Neuronal stem cell (in vitro differentiated cells): ENCODE measurements at regions not wholly inside any gene's neighbourhood (a gene's known extent, or its start where the extent isn't known, plus 50 kb on each side); places are given as distances from the start of the nearest gene placed in this dataset.
A peak's percentile ranks its signal among the peaks of the same experiment; 100 is the strongest.

Experiments used
- DNase-seq: peaks from one replicate; pipeline ENCODE4 v3.0.0-alpha.2; 2013; ENCODE audit warnings: low spot score
- H2AFZ ChIP-seq: one replicate; pipeline ENCODE4 v1.6.1; 2013; ENCODE audit warnings: mild to moderate bottlenecking, low read length, inconsistent platforms
- H2AK5ac ChIP-seq: 2 replicates; pipeline ENCODE4 v1.6.1; 2013; ENCODE audit warnings: low read depth, mild to moderate bottlenecking, inconsistent platforms, low read length, moderate library complexity, mixed read lengths
- H2BK120ac ChIP-seq: 2 replicates; pipeline ENCODE4 v1.6.1; 2013; ENCODE audit warnings: low read depth, mild to moderate bottlenecking, inconsistent platforms, low read length, moderate library complexity, mixed read lengths
- H2BK12ac ChIP-seq: one replicate; pipeline ENCODE4 v1.6.1; 2013; ENCODE audit warnings: low read length, inconsistent platforms
- H2BK15ac ChIP-seq: 2 replicates; pipeline ENCODE4 v1.6.1; 2013; ENCODE audit warnings: mild to moderate bottlenecking, low read length, inconsistent platforms, mixed read lengths
- H2BK5ac ChIP-seq: one replicate; pipeline ENCODE4 v1.6.1; 2013; ENCODE audit warnings: inconsistent platforms, mild to moderate bottlenecking, low read length, moderate library complexity
- H3K14ac ChIP-seq: one replicate; pipeline ENCODE4 v1.6.1; 2013; ENCODE audit warnings: low read length, inconsistent platforms
- H3K18ac ChIP-seq: 2 replicates; pipeline ENCODE4 v1.6.1; 2013; ENCODE audit warnings: low read length, inconsistent platforms
- H3K23ac ChIP-seq: 2 replicates; pipeline ENCODE4 v1.6.1; 2013; ENCODE audit warnings: low read depth, mild to moderate bottlenecking, mixed read lengths, low read length, inconsistent platforms; ENCODE audit not compliant: poor library complexity
- H3K27ac ChIP-seq: replicated peaks from 3 replicates; pipeline ENCODE4 v1.5.1; 2013; ENCODE audit warnings: low read length, inconsistent platforms
- H3K27me3 ChIP-seq, 3 experiments: 2 replicates each; pipeline ENCODE4 v1.6.1; 2013; ENCODE audit warnings: low read length in 3 of 3, mild to moderate bottlenecking in 2 of 3, inconsistent platforms in 1 of 3, low read depth in 1 of 3, mixed read lengths in 1 of 3, moderate library complexity in 1 of 3; ENCODE audit not compliant: control insufficient read depth in 3 of 3, insufficient read depth in 3 of 3
- H3K36me3 ChIP-seq, 2 donors: replicated peaks in 1 of 2; 2 replicates each; pipeline ENCODE4 v1.6.1; 2013; ENCODE audit warnings: low read length in 2 of 2; ENCODE audit not compliant: control insufficient read depth in 2 of 2, insufficient read depth in 2 of 2
- H3K4ac ChIP-seq: 2 replicates; pipeline ENCODE4 v1.6.1; 2013; ENCODE audit warnings: inconsistent platforms, mild to moderate bottlenecking, low read length, moderate library complexity
- H3K4me1 ChIP-seq, 2 donors: 1 replicate in 1 of 2; 2 replicates in 1 of 2; pipeline ENCODE4 v1.6.1; 2013; ENCODE audit warnings: low read length in 2 of 2, low read depth in 1 of 2; ENCODE audit not compliant: control insufficient read depth in 2 of 2, insufficient read depth in 1 of 2
- H3K4me2 ChIP-seq: one replicate; pipeline ENCODE4 v1.6.1; 2013; ENCODE audit warnings: mild to moderate bottlenecking, low read length, inconsistent platforms; ENCODE audit not compliant: insufficient read depth, poor library complexity, severe bottlenecking
- H3K4me3 ChIP-seq, 2 donors: 2 replicates each; pipeline ENCODE4 v1.5.1; 2013; ENCODE audit warnings: low read length in 2 of 2, mild to moderate bottlenecking in 2 of 2, inconsistent platforms in 1 of 2, moderate library complexity in 1 of 2
- H3K79me1 ChIP-seq: one replicate; pipeline ENCODE4 v1.6.1; 2013; ENCODE audit warnings: low read depth, mild to moderate bottlenecking, inconsistent platforms, low read length, moderate library complexity
- H3K9ac ChIP-seq: one replicate; pipeline ENCODE4 v1.6.1; 2013; ENCODE audit warnings: mild to moderate bottlenecking, low read depth, low read length, inconsistent platforms; ENCODE audit not compliant: poor library complexity
- H3K9me3 ChIP-seq, 2 donors: replicated peaks in 1 of 2; 2 replicates each; pipeline versions ENCODE3 to v1.6.1; 2013; ENCODE audit warnings: low read length in 2 of 2, mild to moderate bottlenecking in 2 of 2, inconsistent platforms in 1 of 2, low read depth in 1 of 2, mixed read lengths in 1 of 2, moderate library complexity in 1 of 2; ENCODE audit not compliant: control insufficient read depth in 2 of 2, insufficient read depth in 1 of 2
- H4K8ac ChIP-seq: one replicate; pipeline ENCODE4 v1.6.1; 2013; ENCODE audit warnings: low read depth, mild to moderate bottlenecking, inconsistent platforms, low read length, moderate library complexity
- H4K91ac ChIP-seq: one replicate; pipeline ENCODE4 v1.6.1; 2013; ENCODE audit warnings: low read length, low read depth, mild to moderate bottlenecking, inconsistent platforms; ENCODE audit not compliant: poor library complexity
- WGBS, 2 donors: extraction: QIAGEN DNeasy Blood & Tissue Kit; methylation state at CpG; one replicate each; pipeline ENCODE4 v1.1.7; 2013; ENCODE audit warnings: missing lambda C conversion rate in 2 of 2, mixed read lengths in 1 of 2; ENCODE audit not compliant: insufficient read length in 2 of 2, insufficient replicate concordance in 1 of 2; ENCODE audit errors: extremely low coverage in 2 of 2; 5-methylcytosine and 5-hydroxymethylcytosine counted together

DNA sequence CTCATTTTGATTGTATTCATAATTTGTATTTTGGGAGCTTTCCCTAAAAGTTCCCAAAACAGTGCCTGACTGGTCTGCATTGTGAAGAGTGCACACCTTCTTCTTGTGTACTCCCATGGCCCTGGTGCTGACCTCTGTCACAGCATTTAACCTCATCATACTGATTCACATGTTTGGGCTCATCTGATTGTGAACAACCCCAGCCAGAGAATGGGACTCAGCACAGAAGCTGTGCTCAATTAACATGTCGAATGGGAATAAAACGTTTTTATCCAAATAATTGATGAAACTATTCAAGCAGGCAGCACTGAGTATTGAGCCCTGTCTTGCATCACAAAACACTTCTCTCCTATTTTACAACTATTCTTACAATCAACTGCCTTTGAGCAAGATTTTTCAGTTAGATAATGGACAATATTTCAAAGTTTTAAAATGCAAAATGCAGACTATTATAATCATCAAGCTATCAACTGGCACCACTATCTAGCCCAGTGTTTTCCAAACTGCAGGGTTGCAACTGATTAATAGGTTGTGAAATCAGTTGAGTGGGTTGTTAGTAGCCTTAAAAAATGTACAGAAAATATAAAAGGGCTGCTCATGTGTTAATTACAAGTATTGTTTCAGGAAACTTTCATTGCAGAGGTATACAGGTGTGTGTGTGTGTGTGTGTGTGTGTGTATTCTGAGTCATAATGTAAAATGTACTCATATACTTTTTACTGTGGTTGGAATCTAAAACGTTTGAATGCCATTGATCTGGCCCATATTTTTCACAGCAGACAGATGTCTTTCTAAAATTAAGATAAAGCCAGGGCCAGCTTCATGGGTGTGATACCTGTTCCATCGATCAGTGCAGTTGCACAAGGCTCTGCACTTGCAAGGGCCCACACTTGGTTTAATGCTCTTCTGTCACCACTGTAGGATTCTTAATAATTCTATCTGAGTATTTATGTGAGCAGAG lies 190.5 kb downstream of the PIK3R1 start:
- H3K4me1 ChIP-seq, result peaks cover 3 to 14% of the 10 kb centered on the region in 2 donors
- no peak overlapping the region for H3K4ac ChIP-seq
- no peaks in the 10 kb centered on the region for H3K27me3 ChIP-seq
- no peak overlapping the region for H3K14ac ChIP-seq
- H3K79me1 ChIP-seq, result no peaks in the 10 kb centered on the region
- H4K8ac ChIP-seq, result no peak overlapping the region
- H3K4me3 ChIP-seq, result no peak overlapping the region
- H3K23ac ChIP-seq, result no peak overlapping the region
- no peaks in the 10 kb centered on the region for H3K9me3 ChIP-seq
- no peaks in the 10 kb centered on the region for H3K36me3 ChIP-seq
- no peak for DNase-seq
- H2AFZ ChIP-seq, result peak overlapping the region; percentile 88
- H3K27ac ChIP-seq, result no peak overlapping the region
- WGBS, 2 donors, result no CpG with 5 or more reads among the region's 4 CpGs
- no peak overlapping the region for H3K4me2 ChIP-seq
- no peak overlapping the region for H2AK5ac ChIP-seq
- H2BK12ac ChIP-seq, result no peak overlapping the region
- no peak overlapping the region for H3K9ac ChIP-seq
- H3K18ac ChIP-seq, result no peak overlapping the region
- H2BK120ac ChIP-seq, result no peak overlapping the region
- H2BK15ac ChIP-seq, result peak overlapping the region; percentile 79
- H2BK5ac ChIP-seq, result peak overlapping the region; percentile 75
- H4K91ac ChIP-seq, result no peak overlapping the region

DNA sequence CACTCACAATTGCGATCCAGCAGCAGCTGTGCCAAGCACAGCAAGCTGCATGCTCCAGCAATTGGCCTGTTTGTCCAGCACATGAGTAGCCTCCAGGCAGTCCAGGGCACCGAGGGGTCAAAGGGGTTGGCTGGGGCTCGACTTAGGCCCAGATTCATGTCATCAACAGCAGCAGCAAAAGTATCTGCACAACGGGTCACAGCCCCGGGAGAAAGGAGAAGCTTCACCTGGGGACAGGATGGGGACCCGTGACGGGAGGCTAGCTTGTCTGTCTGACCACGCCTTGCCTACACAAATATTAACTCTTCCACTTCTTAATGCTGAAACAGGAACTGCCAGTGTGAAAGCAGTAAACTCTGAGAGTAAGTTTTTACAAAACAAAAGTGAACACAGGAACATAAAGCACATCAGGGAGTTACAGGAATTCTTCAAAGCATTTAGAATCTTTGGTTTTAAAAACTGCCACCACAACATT lies 191.2 kb downstream of the PIK3R1 start:
- DNase-seq, result no peak

DNA sequence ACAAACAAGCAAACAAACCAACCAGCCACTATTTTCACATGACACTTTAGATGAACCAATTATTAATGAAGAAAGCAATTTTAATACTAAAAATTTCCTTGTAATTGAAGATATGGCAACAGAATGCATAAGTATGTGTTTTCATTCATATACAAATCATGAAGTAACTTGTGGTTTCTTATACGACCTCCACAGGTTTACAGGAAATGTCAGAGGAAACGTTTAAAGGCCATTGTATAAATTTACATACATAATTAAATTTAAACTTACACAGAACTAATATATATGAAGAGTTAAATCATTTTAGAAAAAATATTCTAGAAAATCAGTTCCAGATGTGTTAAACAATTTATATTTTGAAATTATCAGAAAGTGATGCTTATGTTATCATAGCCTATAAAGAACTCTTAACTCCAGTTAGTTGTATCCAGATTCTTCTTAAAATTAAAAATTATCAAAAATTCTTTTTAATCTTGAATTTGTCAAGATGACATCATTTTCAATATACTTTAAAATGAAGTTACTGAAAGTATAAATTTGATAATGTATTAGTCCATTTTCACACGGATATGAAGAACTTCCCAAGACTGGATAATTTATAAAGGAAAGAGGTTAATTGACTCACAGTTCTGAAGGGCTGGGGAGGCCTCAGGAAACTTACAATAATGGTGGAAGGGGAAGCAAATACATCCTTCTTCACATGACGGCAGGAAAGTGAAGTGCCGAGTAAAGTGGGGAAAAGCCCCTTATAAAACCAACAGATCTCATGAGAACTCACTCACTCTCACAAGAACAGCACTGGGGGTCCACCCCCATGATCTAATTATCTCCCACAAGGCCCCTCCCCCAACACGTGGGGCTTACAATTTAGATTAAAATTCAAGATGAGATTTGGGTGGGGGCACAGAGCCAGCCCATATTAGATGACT lies 192.0 kb downstream of the PIK3R1 start:
- H3K36me3 ChIP-seq, result no peaks in the 10 kb centered on the region
- H3K9ac ChIP-seq, result no peak overlapping the region
- H3K18ac ChIP-seq, result no peak overlapping the region
- no peak overlapping the region for H2BK15ac ChIP-seq
- H2AK5ac ChIP-seq, result no peak overlapping the region
- H4K8ac ChIP-seq, result no peak overlapping the region
- peaks cover 3 to 14% of the 10 kb centered on the region in 2 donors for H3K4me1 ChIP-seq
- no peak overlapping the region for H4K91ac ChIP-seq
- no peak for DNase-seq
- no peak overlapping the region for H3K4ac ChIP-seq
- H3K9me3 ChIP-seq, result no peaks in the 10 kb centered on the region
- no peak overlapping the region for H3K27ac ChIP-seq
- H3K23ac ChIP-seq, result no peak overlapping the region
- no peaks in the 10 kb centered on the region for H3K27me3 ChIP-seq
- H3K4me3 ChIP-seq, result no peak overlapping the region
- no peak overlapping the region for H2BK12ac ChIP-seq
- WGBS, 2 donors, result no CpG with 5 or more reads among the region's 6 CpGs
- no peak overlapping the region for H3K4me2 ChIP-seq
- H2BK5ac ChIP-seq, result no peak overlapping the region
- no peak overlapping the region for H2BK120ac ChIP-seq
- no peaks in the 10 kb centered on the region for H3K79me1 ChIP-seq
- H2AFZ ChIP-seq, result no peak overlapping the region
- H3K14ac ChIP-seq, result no peak overlapping the region

More for the DNA sequence above, 191.2 kb downstream of the PIK3R1 start:
- H2BK12ac ChIP-seq, result peak overlapping the region; percentile 93
- no peak overlapping the region for H3K14ac ChIP-seq
- peak overlapping the region in 1 of 2 donors; percentile 28 for H3K4me3 ChIP-seq
- H3K4ac ChIP-seq, result no peak overlapping the region
- H2BK120ac ChIP-seq, result no peak overlapping the region
- H3K9me3 ChIP-seq, result no peaks in the 10 kb centered on the region
- no peak overlapping the region for H2AK5ac ChIP-seq
- no peak overlapping the region for H4K8ac ChIP-seq
- H4K91ac ChIP-seq, result no peak overlapping the region
- H3K27ac ChIP-seq, result no peak overlapping the region
- no CpG with 5 or more reads among the region's 8 CpGs for WGBS, 2 donors
- peak overlapping the region; percentile 65 for H3K23ac ChIP-seq
- no peaks in the 10 kb centered on the region for H3K79me1 ChIP-seq
- H2BK5ac ChIP-seq, result peak overlapping the region; percentile 75
- H3K4me1 ChIP-seq, result peaks cover 3 to 14% of the 10 kb centered on the region in 2 donors
- H3K4me2 ChIP-seq, result no peak overlapping the region
- peak overlapping the region; percentile 63 for H3K9ac ChIP-seq
- H3K27me3 ChIP-seq, result no peaks in the 10 kb centered on the region
- no peaks in the 10 kb centered on the region for H3K36me3 ChIP-seq
- peak overlapping the region; percentile 88 for H2AFZ ChIP-seq
- peak overlapping the region; percentile 79 for H2BK15ac ChIP-seq
- H3K18ac ChIP-seq, result peak overlapping the region; percentile 91
